AG09309 (cell line): ENCODE measurements at regions not wholly inside any gene's neighbourhood (a gene's known extent, or its start where the extent isn't known, plus 50 kb on each side); places are given as distances from the start of the nearest gene placed in this dataset.
A peak's percentile ranks its signal among the peaks of the same experiment; 100 is the strongest.

Experiments
- DNase-seq: peaks from one replicate; pipeline ENCODE4 v3.0.0-alpha.2; 2010; ENCODE audit warnings: low read depth
- H3K4me3 ChIP-seq: 2 replicates; pipeline ENCODE4 v1.5.1; 2011; ENCODE audit warnings: mild to moderate bottlenecking, low read depth, low read length, moderate library complexity; ENCODE audit not compliant: control insufficient read depth
- CTCF ChIP-seq: IDR thresholded peaks from 2 replicates; pipeline ENCODE4 v1.5.1; 2011; ENCODE audit warnings: mild to moderate bottlenecking, low read depth, low read length, inconsistent platforms; ENCODE audit not compliant: insufficient read depth, control insufficient read depth; ENCODE audit errors: missing control alignments

- H3K4me3 ChIP-seq = no peak overlapping the region
- peak; percentile 24 for DNase-seq
- no peak for TF ChIP-seq CTCF
Measured at GRCh38 chr5:73338256-73339050, 110.1 kb downstream of the FOXD1 start.

GRCh38 chr5:73337586-73338255 is 110.9 kb downstream of the FOXD1 start:
- TF ChIP-seq CTCF = no peak
- no peak for DNase-seq
- H3K4me3 ChIP-seq = no peak overlapping the region

- no peak for TF ChIP-seq CTCF
- DNase-seq = no peak
- H3K4me3 ChIP-seq = no peak overlapping the region
Measured at GRCh38 chr5:73336366-73336765, 112.2 kb downstream of the FOXD1 start.

DNA sequence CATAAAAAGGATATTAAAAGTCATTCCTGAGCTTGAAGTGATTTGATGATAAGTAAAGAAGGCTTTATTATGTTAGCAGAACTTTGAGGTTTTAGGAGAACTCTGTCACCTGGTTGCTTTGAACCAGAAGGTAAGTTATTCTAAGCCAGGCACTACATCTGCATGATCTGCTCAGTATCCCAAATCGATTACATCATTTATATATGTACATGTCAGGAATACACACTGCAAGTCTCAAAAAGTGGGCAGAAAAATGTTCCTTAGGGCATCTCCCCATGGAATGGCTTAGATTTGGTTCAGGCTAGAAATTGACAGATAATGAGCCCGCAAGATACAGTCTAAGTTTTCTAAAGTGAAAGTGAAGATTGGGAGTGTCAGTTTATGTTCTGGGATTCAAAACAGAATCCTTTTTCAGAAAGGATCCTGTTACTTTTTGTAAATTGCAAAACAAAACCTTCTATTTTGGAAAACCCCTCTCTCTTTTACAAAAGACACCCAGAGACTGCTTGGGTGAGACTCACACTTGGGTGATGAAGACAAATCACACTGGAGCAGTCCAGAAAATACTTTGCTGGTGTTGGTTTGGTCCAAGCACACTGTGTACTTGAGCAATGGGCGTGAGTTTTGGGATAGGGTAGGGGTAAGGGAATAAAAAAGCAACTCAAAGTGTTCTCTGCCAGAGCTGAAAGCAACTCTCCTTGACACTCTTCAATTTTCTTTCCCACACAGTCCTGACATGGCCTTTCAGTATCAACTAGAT is 114.5 kb downstream of the FOXD1 start:
- TF ChIP-seq CTCF = no peak
- H3K4me3 ChIP-seq = no peak overlapping the region
- DNase-seq = no peak

GRCh38 chr5:73330613-73331012 is 118.0 kb downstream of the FOXD1 start:
- TF ChIP-seq CTCF = no peak
- H3K4me3 ChIP-seq = no peak overlapping the region
- DNase-seq = no peak

DNA sequence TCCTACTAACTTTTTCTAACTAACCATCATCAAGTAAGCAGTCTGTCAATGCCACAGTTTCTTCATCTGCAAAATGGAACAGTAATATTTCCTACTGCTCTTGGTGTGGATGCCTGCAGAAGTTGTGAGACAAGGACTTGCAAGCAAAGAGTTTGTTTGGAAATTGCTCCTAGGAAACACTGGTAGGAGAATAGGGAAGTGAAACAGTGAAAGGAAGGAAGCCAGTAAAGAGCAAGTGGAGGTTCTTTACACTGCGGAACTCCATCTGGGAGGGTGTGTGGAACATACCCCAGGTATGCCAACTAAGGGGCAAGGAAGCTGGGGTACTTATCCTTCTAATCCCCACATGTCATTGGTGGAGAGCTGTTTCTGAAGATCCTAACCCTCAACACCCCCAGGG is 119.9 kb downstream of the FOXD1 start:
- no peak overlapping the region for H3K4me3 ChIP-seq
- no peak for DNase-seq
- TF ChIP-seq CTCF = no peak
